GM18517 (cell line): ENCODE measurements at regions not wholly inside any gene's neighbourhood (a gene's known extent, or its start where the extent isn't known, plus 50 kb on each side); places are given as distances from the start of the nearest gene placed in this dataset.
"Not testable (repeated sequence)": the region's sequence is repeated elsewhere in the genome, so short reads cannot be mapped to it uniquely, and the experiment has no call there.

Experiments
- ATAC-seq: cut with Tn5 transposase; IDR thresholded peaks from one replicate; pipeline ENCODE4 v1.9.1; 2021; ENCODE audit warnings: mild to moderate bottlenecking, moderate library complexity; ENCODE audit not compliant: unreplicated experiment

DNA sequence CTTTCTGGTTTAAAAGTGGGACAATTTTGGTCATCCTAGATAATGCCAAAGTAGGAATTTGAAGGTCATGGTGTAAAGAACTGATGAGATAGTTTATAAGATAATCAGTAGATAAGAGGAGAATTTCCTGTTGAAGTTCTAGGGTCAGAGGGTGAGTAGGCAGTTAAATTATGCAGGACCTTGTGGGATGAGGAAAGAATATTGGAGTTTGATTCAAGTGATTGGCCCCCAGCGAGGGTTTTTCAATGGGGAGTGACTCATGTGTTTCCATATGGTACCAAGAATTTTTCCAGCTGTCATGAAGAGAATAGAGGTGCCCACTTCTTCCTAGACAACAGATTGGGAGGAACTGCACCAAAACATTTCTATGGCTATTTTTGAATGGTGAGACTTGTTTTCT, 940.2 kb upstream of the ZEB2 start:
- ATAC-seq: no peak

DNA sequence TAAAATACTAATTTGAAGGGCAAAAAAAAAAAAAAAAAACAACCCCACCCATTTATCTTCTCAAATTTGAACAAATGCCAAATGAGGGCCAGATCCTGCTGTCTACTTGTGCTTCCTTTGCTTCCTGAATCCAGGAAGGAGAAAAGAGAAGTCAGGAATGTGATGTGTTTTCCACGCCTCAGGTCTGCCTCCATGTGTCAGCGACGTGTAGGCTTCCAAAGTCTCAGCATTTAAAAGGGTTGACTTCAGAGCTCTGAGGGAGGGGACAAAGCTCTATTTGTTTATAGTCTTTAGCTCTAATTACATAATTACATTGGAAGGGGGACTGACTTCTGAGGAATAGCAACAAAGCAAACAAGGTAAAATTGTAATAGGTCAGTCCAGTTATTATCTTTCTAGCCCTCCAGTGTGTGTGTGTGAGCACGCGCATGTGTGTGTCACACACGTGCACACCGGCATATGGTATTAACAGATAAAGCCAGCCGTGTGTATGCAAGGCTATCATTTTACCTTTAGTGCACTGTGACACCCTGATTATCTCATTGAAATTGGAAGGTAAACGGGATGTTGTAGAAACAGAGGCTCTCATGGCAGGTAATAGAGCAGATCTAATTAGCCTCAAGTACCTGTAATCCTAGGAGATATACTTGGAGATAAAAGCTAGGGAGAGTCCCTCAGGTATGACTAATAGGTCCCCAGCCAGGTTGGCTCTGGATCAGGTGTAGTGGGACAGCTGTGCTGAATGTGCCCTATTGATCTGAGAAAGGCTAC, 911.4 kb upstream of the ZEB2 start:
- no peak for ATAC-seq

DNA sequence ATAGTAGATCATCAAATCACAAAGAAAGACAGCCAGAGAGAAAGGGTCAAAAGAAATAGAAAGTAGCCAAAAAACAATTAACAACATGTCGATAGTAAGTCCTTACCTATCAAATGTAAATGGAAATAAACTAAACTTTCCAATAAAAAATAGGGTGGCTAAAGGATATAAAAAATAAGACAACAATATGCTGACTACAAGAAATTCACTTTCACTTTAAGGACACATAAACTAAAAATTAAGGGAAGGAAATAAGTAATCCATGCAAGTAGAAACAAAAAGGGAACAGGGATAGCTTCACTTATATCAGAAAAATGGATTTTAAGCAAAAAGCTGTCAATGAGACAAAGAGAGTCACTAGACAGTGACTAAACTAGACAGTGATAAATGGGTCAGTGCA, 903.9 kb upstream of the ZEB2 start:
- no peak for ATAC-seq

DNA sequence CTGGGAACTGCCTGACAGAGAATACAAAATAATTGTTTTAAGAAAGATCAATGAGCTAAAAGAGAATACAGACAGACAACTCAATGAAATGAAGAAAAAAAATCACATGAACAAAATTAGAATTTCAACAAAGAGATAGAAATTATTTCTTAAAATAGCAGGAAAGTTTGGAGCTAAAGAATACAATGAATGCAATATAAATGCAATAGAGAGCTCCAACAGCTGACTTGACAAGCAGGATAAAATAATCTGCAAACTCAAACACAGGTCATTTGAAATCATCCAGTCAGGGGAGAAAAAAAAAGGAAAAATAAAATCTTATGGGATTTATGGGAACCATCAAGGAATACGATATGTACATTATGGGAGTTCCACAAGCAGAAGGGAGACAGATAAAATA, 902.7 kb upstream of the ZEB2 start:
- ATAC-seq: no peak

DNA sequence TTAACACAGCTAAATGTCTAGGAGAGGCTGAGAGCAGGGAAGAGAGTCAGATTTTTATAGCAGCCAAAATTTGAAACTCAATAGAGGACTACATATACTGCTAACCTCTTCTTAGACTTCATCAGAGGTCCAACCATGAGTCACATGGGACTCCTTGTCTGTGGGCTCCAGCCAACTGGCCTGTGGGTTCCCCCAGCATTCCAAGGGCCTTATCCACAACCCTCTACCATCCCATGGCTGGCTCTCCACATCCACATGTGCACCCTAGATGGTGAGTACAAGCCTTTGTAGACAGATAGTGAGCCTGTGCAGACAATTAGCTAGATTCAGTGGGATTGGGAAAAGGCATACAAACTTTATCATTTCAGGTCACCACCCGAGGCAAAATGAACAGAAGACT, 901.9 kb upstream of the ZEB2 start:
- no peak for ATAC-seq

DNA sequence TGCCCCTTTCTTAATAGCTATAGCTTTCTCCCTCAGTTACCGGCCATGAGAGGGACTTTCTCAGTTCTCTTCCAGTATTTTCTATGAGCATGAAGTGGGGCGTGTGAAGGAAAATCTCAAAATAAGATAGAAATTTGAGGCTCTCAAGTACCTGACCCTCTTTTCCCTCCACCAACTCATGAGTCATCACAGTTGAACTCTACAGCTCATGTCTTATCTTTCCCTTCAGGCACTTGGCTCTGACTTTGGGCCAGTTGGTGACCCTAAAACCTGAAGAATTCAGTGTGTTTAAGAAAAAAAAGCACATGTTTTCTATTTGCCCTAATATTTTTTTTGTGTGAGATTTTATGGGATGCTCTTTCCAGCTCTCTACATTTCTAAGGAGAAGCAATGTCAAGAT, 896.7 kb upstream of the ZEB2 start:
- ATAC-seq: no peak

DNA sequence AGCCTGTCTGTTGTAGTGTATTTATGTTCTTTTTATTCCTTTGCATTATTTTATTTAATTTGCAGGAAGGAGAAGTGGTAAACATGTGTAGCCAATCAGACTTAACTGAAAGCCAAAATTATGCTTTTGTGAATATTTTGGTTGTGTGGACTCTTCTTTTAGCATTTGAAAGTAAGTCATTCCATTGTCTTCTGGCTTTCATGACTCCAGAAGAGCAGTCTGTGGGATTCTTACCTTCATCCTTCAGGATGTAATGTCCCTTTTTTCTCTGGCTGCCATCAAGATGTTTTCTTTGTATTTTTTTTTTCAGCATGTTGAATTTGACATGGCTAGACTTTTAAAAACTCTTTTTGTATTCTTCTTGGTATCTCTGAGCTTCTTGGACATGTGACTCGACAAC, 895.2 kb upstream of the ZEB2 start:
- ATAC-seq: no peak

DNA sequence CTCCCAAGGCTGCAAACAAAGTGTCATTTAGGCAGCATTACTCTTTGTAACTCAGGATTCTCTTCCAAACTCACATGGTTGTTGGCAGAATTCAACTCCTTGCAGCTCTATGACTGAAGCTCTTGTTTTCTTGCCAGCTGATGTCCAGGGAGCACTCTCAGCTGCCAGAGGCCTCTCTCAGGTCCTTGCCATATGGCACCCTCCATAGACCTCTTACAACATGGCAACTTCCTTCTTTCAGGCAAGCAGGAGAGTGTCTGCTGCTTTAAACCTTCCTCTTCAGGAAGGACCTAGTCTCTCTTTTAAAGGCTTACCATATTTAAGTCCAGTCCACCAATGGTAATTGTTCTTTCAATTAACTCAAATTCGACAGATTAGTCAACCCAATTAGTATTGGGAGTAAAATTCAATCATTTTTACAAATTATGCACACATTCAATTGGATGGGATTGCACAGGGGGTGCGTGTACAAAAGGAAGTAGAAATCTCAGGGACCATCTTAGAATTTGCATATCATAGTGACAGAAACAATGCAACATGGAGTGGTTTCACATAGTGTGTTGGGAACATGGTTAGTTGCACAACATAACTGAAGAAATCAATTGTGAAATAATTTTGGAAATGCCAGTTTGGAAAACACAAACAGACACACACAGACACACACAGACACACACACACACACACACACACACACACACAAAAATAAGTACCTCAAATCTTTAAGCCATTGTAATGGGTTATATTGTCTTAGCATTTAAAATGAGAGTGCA, 893.5 kb upstream of the ZEB2 start:
- ATAC-seq: no peak

DNA sequence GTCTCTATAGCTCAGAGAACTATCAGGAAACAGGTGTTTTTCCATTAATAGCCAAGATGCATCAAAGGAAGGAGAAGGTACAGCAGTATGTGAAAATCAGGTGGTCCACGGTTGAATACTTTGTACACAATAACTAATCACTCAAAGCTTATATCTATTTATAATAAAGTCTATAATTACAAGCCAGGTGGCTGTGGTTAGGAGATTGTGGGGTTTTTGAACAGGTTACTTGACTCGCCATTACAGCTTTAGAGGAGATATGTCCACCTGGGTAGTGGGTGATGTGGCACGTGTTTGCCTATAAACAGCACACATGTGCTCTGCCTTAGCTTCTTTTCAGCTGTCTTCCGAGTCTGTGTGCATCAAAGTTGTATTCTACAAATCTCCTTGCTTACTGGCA, 892.2 kb upstream of the ZEB2 start:
- peak; percentile 52 for ATAC-seq

DNA sequence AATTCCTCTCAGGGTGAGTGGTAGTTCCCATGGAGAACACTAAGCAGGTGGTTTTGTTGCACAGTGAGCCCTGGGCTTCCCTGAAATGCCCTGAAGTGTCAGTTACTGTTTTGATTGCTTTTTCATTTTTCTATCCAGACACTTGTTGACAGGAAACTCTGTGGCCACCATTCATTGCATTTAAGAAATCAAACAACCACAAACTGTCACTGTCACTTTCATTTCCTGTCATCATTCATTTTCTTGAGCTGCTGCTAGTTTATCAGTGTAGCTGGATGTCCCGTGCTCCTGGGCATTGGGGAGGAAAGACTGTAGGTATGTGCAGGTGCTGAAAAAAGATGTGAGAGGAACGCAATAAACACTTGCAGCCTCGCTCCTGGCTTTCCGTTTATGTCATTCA, 891.6 kb upstream of the ZEB2 start:
- ATAC-seq: peak; percentile 96

DNA sequence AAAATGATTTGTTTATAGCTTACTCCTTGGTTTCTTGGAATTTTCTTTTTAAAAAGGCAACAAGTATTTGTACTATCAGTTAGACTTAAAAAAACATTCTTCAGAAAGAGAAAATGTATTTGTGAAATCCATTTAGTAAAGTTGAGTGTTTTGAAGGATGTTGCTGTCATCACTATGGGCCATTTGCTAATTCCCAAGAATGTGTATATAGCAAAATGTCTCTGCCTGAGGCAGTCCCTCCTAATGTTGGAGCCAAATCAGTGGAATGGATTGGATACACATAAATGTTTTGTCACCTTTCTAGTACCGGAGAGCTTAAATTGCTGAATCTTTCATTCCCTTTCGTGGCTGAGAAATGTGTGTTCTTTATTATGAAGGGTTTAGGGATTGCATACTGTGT, 890.2 kb upstream of the ZEB2 start:
- no peak for ATAC-seq

DNA sequence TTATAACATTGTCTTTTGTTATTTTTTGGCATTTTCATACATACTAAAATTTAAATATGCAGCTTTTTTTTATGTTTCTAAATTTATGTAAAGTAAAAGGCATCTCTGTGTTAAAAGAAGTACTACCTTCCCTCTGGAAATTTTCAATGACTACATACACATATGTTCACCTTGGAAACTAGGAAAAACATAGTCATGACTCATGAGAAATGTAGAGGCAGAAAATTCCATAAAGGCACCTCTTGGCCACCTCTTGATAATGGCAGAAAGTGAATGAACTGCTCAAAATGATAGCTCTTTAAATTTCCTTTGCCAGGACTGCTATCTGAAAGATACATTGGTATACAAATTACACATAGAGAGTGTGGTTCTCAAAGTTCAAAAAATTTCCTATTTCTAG, 889.1 kb upstream of the ZEB2 start:
- no peak for ATAC-seq

DNA sequence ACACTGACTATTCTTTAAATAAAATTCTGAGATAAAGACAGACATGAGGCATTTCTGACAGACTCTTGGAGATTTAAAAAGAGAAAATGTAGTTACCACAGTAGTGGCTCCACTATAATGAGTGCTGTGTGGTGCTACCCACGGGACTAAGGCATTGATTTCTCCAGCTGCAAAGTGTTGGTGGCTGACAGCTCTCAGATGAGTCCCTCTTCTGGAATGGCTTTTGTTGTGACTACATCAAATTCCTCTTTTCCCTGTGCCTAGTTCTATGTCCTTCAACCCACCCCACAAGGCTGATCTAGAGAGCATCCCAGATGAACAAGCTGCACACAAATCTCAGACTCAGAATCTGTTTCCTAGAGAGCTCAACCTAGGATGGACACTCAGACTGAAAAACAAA, 884.8 kb upstream of the ZEB2 start:
- no peak for ATAC-seq

DNA sequence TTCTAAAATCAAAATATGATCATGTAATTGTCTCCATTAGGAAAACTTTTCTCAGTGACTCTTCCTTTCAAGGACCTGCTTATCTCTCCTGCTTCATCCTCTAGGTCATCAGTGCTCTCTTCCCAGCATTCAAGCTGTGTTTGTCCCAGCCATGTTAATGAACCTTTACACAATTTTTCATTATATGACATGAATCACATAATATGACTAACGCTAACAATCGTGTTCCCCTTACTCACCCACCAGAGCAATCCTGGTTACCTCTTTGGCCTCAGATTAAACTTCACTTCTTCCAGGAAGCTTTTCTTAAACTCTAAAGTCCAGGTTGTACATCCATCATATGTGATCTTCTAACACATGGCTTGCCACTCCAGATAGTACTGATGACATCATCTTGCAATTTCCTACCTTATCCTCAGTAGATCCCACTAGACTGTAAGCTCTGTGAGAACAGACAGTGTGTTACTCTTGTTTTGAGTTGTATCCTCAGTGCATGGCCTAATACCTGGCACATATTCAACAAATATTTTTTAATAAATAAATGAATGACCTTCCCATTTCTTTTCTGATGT, 882.9 kb upstream of the ZEB2 start:
- ATAC-seq: no peak

DNA sequence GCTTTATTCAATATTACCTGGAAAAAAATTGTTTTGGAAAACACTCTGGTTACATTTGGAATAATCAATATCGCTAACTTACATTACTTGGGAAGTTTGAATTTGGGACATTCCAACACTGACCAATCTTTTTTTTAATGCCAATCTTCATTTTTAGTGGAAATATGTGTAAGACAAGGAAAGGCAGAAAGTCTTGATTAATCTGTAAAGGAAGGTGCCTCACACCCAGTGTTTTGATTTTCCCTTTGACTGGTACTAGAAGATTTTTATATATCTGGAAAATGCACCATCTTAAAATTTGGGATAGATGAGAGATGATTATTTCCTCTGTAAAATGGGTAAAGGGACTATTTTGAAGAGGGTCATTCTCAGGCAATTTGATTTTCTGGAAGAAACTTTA, 879.2 kb upstream of the ZEB2 start:
- ATAC-seq: no peak

DNA sequence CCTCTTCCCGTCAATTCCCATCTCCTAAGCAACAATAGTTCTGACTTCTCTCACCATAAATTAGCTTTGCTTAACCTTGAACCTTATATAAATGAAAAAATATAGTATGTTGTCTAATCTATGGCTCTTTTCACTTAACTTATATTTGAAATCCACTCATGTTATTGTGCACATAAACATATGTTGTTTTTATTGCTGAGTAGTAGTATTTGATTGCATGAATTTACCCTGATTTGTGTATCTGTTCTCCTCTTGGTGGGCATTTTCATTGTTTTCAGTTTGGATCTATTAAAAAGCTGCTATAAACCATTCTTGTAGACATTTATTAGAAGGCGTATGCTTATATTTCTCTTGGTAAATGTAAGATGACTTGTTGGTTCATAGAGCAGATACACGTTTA, 874.3 kb upstream of the ZEB2 start:
- ATAC-seq: no peak

DNA sequence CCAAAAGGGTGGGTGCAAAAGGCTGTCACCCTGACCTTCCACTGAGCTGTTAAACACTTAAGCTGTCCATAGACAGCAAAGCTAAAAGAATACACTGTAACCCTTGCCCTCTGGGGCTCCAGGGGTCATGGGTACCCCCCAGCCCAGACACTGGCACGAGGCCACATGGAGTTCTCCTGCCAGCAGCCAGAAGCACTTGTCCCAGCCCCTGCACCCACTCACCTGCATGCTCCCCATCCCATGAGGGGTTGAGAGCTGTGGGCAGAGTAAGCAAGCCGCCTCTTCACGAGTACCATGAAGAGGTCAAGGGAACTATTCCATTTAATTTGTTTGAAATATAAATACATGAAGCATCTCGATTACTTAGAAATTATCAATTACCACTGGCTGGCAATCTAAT, 867.1 kb upstream of the ZEB2 start:
- no peak for ATAC-seq

DNA sequence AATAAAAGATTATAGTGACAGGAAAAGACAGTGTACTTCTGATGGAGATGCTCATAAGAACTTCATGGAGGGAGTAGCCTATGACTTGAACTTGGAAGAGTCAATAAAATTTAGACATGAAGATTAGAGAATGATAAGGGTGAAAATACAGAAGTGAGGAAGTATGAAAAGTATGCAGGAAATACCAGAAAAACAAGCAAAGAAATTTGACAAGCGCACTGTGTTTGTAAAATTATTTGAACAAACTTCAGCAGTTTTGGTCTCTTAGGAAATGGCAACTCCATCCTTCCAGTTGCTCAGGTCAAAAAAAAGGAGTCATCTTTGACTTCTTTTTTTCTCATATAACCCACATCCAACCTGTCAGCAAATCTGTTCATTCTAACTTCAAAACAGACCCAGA, 864.0 kb upstream of the ZEB2 start:
- ATAC-seq: no peak

DNA sequence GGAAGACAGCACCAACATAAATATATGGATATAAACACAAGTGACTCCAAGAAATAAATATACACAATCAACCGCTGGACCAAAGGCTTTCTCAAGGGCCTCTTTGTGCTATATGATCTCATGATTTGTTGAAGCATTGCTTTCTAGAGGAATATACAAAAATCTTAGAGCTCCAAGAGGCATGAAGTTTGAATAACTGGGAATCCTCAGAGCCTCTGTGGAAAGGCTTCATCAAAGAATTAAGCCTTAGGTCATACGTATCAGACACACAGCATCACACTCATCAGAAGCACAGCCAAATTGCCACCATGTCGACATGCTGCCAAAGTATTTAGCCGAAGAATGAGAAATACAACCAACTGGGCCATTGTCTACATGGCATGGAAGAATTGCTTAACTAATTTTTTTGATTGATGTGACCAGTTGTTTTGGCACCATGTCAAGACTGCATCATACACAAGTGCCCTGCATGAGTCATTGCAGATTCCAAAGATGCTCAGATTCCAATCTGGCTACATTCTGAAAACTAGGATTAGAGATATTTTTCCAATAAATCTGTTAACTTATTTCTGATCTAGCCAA, 860.6 kb upstream of the ZEB2 start:
- no peak for ATAC-seq

DNA sequence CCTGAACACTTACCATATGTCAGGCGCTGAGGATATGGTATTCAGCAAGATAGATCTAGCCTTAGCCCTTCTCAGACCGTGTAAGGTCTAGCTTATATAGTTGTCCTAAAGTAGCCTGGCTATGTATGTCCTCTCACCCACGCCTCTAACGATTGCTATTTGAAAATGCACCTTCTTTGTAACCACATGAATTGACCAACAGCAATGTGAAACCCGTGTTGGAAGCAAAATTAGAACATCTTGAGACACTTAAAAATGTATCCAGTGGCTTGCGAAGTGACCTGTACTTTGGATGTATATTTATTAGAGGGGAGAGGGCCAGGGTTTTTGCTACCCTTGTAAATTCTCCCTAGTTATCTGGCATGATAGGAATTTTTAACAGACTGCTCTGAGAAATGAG, 860.0 kb upstream of the ZEB2 start:
- ATAC-seq: no peak

DNA sequence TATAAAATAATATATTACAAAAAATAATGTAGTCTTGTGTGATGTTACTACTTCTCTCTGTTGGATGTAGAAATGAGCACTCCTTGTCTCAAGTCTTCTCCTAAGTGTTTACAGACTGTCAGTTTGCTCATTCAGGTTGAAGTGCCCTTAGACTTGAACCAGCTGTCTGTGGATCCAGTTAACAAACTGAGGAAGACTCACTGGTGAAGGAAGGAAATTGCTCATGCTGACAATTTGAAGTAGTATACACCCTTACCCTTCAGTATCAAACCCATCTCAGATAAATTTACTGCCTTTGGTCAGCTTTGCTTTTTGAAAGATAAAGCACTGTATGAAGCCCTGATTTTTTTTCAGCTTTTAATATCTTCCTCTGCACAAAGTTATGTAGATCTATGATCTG, 854.2 kb upstream of the ZEB2 start:
- no peak for ATAC-seq

DNA sequence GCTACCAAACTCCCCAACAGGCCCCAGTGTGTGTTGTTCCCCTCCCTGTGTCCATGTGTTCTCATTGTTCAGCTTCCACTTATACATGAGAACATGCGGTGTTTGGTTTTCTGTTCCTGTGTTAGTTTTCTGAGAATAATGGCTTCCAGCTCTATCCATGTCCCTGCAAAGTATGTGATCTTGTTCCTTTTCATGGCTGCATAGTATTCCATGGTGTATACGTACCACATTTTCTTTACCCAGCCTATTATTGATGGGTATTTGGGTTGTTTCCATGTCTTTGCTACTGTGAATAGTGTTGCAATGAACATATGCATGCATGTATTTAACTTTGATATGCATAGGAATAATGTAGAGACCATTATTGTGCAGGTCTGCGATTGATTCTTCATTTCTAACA, 847.4 kb upstream of the ZEB2 start:
- ATAC-seq: not testable (repeated sequence)
